IMR-90 (cell line): ENCODE measurements at regions not wholly inside any gene's neighbourhood (a gene's known extent, or its start where the extent isn't known, plus 50 kb on each side); places are given as distances from the start of the nearest gene placed in this dataset.

ENCODE experiments used
- CEBPB ChIP-seq: IDR thresholded peaks from 2 replicates; pipeline ENCODE4 v1.6.1; 2012; ENCODE audit warnings: low read depth, low read length, improper control_type of control experiment
- CHD1 ChIP-seq: IDR thresholded peaks from 2 replicates; pipeline ENCODE4 v1.6.1; 2012; ENCODE audit warnings: low read depth, low read length, improper control_type of control experiment
- CTCF ChIP-seq: conservative IDR thresholded peaks from 2 replicates; pipeline ENCODE4 v1.5.1; 2012; ENCODE audit warnings: mild to moderate bottlenecking, low read depth, low read length, improper control_type of control experiment
- FOS ChIP-seq: fragments of 150-350 bp; IDR thresholded peaks from 2 replicates; pipeline ENCODE4 v1.6.1; 2016; ENCODE audit warnings: low read depth, low read length
- MAFK ChIP-seq: IDR thresholded peaks from 2 replicates; pipeline ENCODE4 v1.6.1; 2012; ENCODE audit warnings: low read depth, low read length, improper control_type of control experiment
- MAZ ChIP-seq: IDR thresholded peaks from 2 replicates; pipeline ENCODE4 v1.6.1; 2012; ENCODE audit warnings: low read depth, mild to moderate bottlenecking, low read length, improper control_type of control experiment, moderate library complexity, borderline replicate concordance
- POLR2A ChIP-seq: IDR thresholded peaks from 2 replicates; pipeline ENCODE4 v1.6.1; 2012; ENCODE audit warnings: mild to moderate bottlenecking, low read depth, low read length
- RAD21 ChIP-seq: IDR thresholded peaks from 2 replicates; pipeline ENCODE4 v1.6.1; 2012; ENCODE audit warnings: low read length, improper control_type of control experiment
- RCOR1 ChIP-seq: IDR thresholded peaks from 2 replicates; pipeline ENCODE4 v1.6.1; 2012; ENCODE audit warnings: mild to moderate bottlenecking, low read length, improper control_type of control experiment; ENCODE audit not compliant: insufficient replicate concordance
- RFX5 ChIP-seq: IDR thresholded peaks from 2 replicates; pipeline ENCODE4 v1.8.0; 2012; ENCODE audit warnings: low read depth, mild to moderate bottlenecking, low read length, moderate library complexity
- SMC3 ChIP-seq: fragments of 150-350 bp; IDR thresholded peaks from 2 replicates; pipeline ENCODE4 v1.6.1; 2016; ENCODE audit warnings: low read depth, mild to moderate bottlenecking, antibody characterized with exemption, low read length, moderate library complexity
- USF2 ChIP-seq: fragments of 150-350 bp; IDR thresholded peaks from 2 replicates; pipeline ENCODE4 v1.6.1; 2017; ENCODE audit warnings: mild to moderate bottlenecking, antibody characterized with exemption, low read length, low read depth

- TF ChIP-seq SMC3 (no peak), CTCF (no peak), RCOR1 (no peak), USF2 (no peak), MAZ (no peak), POLR2A (no peak), MAFK (no peak), FOS (no peak), RAD21 (no peak), RFX5 (no peak), CEBPB (no peak), CHD1 (no peak)
Observed at GRCh38 chr15:37576952-37577351, 357.5 kb upstream of the TMCO5A start.
